Activated naive CD8-positive, alpha-beta T cell treated with anti-CD3 and anti-CD28 coated beads for 36 hours (primary cell): ENCODE measurements at regions not wholly inside any gene's neighbourhood (a gene's known extent, or its start where the extent isn't known, plus 50 kb on each side); places are given as distances from the start of the nearest gene placed in this dataset.
"Not testable (repeated sequence)": the region's sequence is repeated elsewhere in the genome, so short reads cannot be mapped to it uniquely, and the experiment has no call there.

Source experiments
- DNase-seq: peaks from one replicate; pipeline ENCODE4 v3.0.0; 2021
- H3K27ac Mint-ChIP-seq: one replicate; pipeline ENCODE4 v1.8.0; 2022; ENCODE audit warnings: mild to moderate bottlenecking, moderate library complexity, mixed read lengths
- H3K27me3 Mint-ChIP-seq: one replicate; pipeline ENCODE4 v1.8.0; 2022; ENCODE audit warnings: mild to moderate bottlenecking, mixed read lengths
- H3K36me3 Mint-ChIP-seq: one replicate; pipeline ENCODE4 v1.8.0; 2021; ENCODE audit warnings: mild to moderate bottlenecking, mixed read lengths
- H3K4me1 Mint-ChIP-seq: one replicate; pipeline ENCODE4 v1.8.0; 2021; ENCODE audit warnings: mixed read lengths
- H3K4me3 Mint-ChIP-seq: one replicate; pipeline ENCODE4 v1.8.0; 2022; ENCODE audit warnings: mild to moderate bottlenecking, moderate library complexity, mixed read lengths
- H3K9me3 Mint-ChIP-seq: one replicate; pipeline ENCODE4 v1.8.0; 2022; ENCODE audit warnings: mixed read lengths

GRCh38 chr7:149689291-149689721, 84.1 kb downstream of the ZNF467 start:
- no peak for DNase-seq
- Mint-ChIP-seq H3K4me1 (peaks cover 4% of the 10 kb centered on the region), H3K27me3 (peaks cover 64% of the 10 kb centered on the region), H3K9me3 (peaks cover 3% of the 10 kb centered on the region), H3K36me3 (no peaks in the 10 kb centered on the region), H3K27ac (no peak overlapping the region), H3K4me3 (no peak overlapping the region)

- no peak for DNase-seq
- peaks cover 3% of the 10 kb centered on the region for H3K9me3 Mint-ChIP-seq
- peaks cover 64% of the 10 kb centered on the region for H3K27me3 Mint-ChIP-seq
- H3K36me3 Mint-ChIP-seq, result no peaks in the 10 kb centered on the region
- peaks cover 4% of the 10 kb centered on the region for H3K4me1 Mint-ChIP-seq
- H3K4me3 Mint-ChIP-seq, result no peak overlapping the region
- H3K27ac Mint-ChIP-seq, result no peak overlapping the region
Observed at GRCh38 chr7:149688836-149689235, 84.6 kb downstream of the ZNF467 start.

- H3K36me3 Mint-ChIP-seq, H3K9me3 Mint-ChIP-seq, H3K27ac Mint-ChIP-seq, H3K4me3 Mint-ChIP-seq, H3K4me1 Mint-ChIP-seq, DNase-seq: not testable (repeated sequence)
- peaks cover 54% of the 10 kb centered on the region for H3K27me3 Mint-ChIP-seq
Observed at GRCh38 chr7:149687820-149688219, 85.6 kb downstream of the ZNF467 start.

GRCh38 chr7:149686449-149686848, 86.9 kb downstream of the ZNF467 start:
- DNase-seq, result no peak
- H3K9me3 Mint-ChIP-seq, result peaks cover 3% of the 10 kb centered on the region

GRCh38 chr7:149686011-149686410, 87.4 kb downstream of the ZNF467 start:
- H3K4me3 Mint-ChIP-seq, result no peak overlapping the region
- H3K27ac Mint-ChIP-seq, result no peak overlapping the region
- DNase-seq, result no peak
- H3K4me1 Mint-ChIP-seq, result peaks cover 2% of the 10 kb centered on the region
- peaks cover 1% of the 10 kb centered on the region for H3K36me3 Mint-ChIP-seq
- peaks cover 4% of the 10 kb centered on the region for H3K9me3 Mint-ChIP-seq
- H3K27me3 Mint-ChIP-seq, result peaks cover 47% of the 10 kb centered on the region

More at GRCh38 chr7:149686449-149686848, 86.9 kb downstream of the ZNF467 start:
- peaks cover 50% of the 10 kb centered on the region for H3K27me3 Mint-ChIP-seq
- H3K4me3 Mint-ChIP-seq, result no peak overlapping the region
- H3K4me1 Mint-ChIP-seq, result peaks cover 2% of the 10 kb centered on the region
- peaks cover 1% of the 10 kb centered on the region for H3K36me3 Mint-ChIP-seq
- H3K27ac Mint-ChIP-seq, result no peak overlapping the region

- no peak overlapping the region for H3K27ac Mint-ChIP-seq
- peaks cover 9% of the 10 kb centered on the region for H3K9me3 Mint-ChIP-seq
- peaks cover 1% of the 10 kb centered on the region for H3K4me1 Mint-ChIP-seq
- peaks cover 1% of the 10 kb centered on the region for H3K36me3 Mint-ChIP-seq
- DNase-seq, result no peak
- no peak overlapping the region for H3K4me3 Mint-ChIP-seq
- H3K27me3 Mint-ChIP-seq, result peaks cover 46% of the 10 kb centered on the region
Observed at GRCh38 chr7:149685455-149685854, 87.9 kb downstream of the ZNF467 start.

GRCh38 chr7:149683898-149684297, 89.5 kb downstream of the ZNF467 start:
- Mint-ChIP-seq H3K36me3 (peaks cover 1% of the 10 kb centered on the region), H3K4me3 (no peak overlapping the region), H3K9me3 (peaks cover 8% of the 10 kb centered on the region), H3K27me3 (peaks cover 44% of the 10 kb centered on the region), H3K27ac (no peak overlapping the region), H3K4me1 (no peaks in the 10 kb centered on the region)
- DNase-seq, result no peak

GRCh38 chr7:149683181-149683580, 90.2 kb downstream of the ZNF467 start:
- no peaks in the 10 kb centered on the region for H3K4me1 Mint-ChIP-seq
- H3K36me3 Mint-ChIP-seq, result peaks cover 1% of the 10 kb centered on the region
- DNase-seq, result no peak
- H3K9me3 Mint-ChIP-seq, result peaks cover 9% of the 10 kb centered on the region
- H3K27ac Mint-ChIP-seq, result no peak overlapping the region
- peaks cover 39% of the 10 kb centered on the region for H3K27me3 Mint-ChIP-seq
- no peak overlapping the region for H3K4me3 Mint-ChIP-seq

- no peak for DNase-seq
- Mint-ChIP-seq H3K4me3 (no peak overlapping the region), H3K27me3 (peaks cover 33% of the 10 kb centered on the region), H3K4me1 (no peaks in the 10 kb centered on the region), H3K9me3 (peaks cover 9% of the 10 kb centered on the region), H3K27ac (no peak overlapping the region), H3K36me3 (peaks cover 1% of the 10 kb centered on the region)
Observed at GRCh38 chr7:149682038-149682437, 91.3 kb downstream of the ZNF467 start.

- DNase-seq, result no peak
- H3K9me3 Mint-ChIP-seq, result peaks cover 9% of the 10 kb centered on the region
- no peak overlapping the region for H3K4me3 Mint-ChIP-seq
- no peaks in the 10 kb centered on the region for H3K4me1 Mint-ChIP-seq
- H3K27ac Mint-ChIP-seq, result no peak overlapping the region
- peaks cover 1% of the 10 kb centered on the region for H3K36me3 Mint-ChIP-seq
- H3K27me3 Mint-ChIP-seq, result peaks cover 33% of the 10 kb centered on the region
Observed at GRCh38 chr7:149681274-149681673, 92.1 kb downstream of the ZNF467 start.

- Mint-ChIP-seq H3K27ac (no peak overlapping the region), H3K9me3 (peaks cover 9% of the 10 kb centered on the region), H3K36me3 (peaks cover 1% of the 10 kb centered on the region), H3K4me1 (no peaks in the 10 kb centered on the region), H3K4me3 (no peak overlapping the region), H3K27me3 (peaks cover 33% of the 10 kb centered on the region)
- DNase-seq, result no peak
Observed at GRCh38 chr7:149680331-149681025, 92.9 kb downstream of the ZNF467 start.

- not testable (repeated sequence) for H3K4me3 Mint-ChIP-seq, H3K36me3 Mint-ChIP-seq, DNase-seq, H3K4me1 Mint-ChIP-seq, H3K9me3 Mint-ChIP-seq, H3K27ac Mint-ChIP-seq
- peaks cover 44% of the 10 kb centered on the region for H3K27me3 Mint-ChIP-seq
Observed at GRCh38 chr7:149674728-149675385, 98.5 kb downstream of the ZNF467 start.

GRCh38 chr7:149673006-149673405, 100.4 kb downstream of the ZNF467 start:
- Mint-ChIP-seq H3K36me3 (no peaks in the 10 kb centered on the region), H3K9me3 (no peaks in the 10 kb centered on the region), H3K27me3 (peaks cover 42% of the 10 kb centered on the region), H3K4me3 (no peak overlapping the region), H3K27ac (no peak overlapping the region), H3K4me1 (no peaks in the 10 kb centered on the region)
- no peak for DNase-seq

GRCh38 chr7:149670288-149670687, 103.1 kb downstream of the ZNF467 start:
- DNase-seq, result no peak
- H3K27me3 Mint-ChIP-seq, result peaks cover 52% of the 10 kb centered on the region
- no peaks in the 10 kb centered on the region for H3K4me1 Mint-ChIP-seq
- no peaks in the 10 kb centered on the region for H3K9me3 Mint-ChIP-seq
- no peaks in the 10 kb centered on the region for H3K36me3 Mint-ChIP-seq
- no peak overlapping the region for H3K4me3 Mint-ChIP-seq
- no peak overlapping the region for H3K27ac Mint-ChIP-seq

- H3K27me3 Mint-ChIP-seq, result peaks cover 50% of the 10 kb centered on the region
- no peaks in the 10 kb centered on the region for H3K4me1 Mint-ChIP-seq
- H3K9me3 Mint-ChIP-seq, result no peaks in the 10 kb centered on the region
- no peak overlapping the region for H3K4me3 Mint-ChIP-seq
- peak; percentile 10 for DNase-seq
- H3K36me3 Mint-ChIP-seq, result no peaks in the 10 kb centered on the region
- H3K27ac Mint-ChIP-seq, result no peak overlapping the region
Observed at GRCh38 chr7:149669121-149669818, 104.1 kb downstream of the ZNF467 start.
